Esophagus muscularis mucosa (tissue), 3 donors: ENCODE measurements at regions not wholly inside any gene's neighbourhood (a gene's known extent, or its start where the extent isn't known, plus 50 kb on each side); places are given as distances from the start of the nearest gene placed in this dataset.

Experiments
- CTCF ChIP-seq, 3 experiments: fragments of 200-600 bp in 2 of 3; fragments of 450-650 bp in 1 of 3; sonication (generic) in 2 of 3; IDR thresholded peaks; one replicate each; pipeline ENCODE4 v1.5.1; 2017 to 2019; ENCODE audit warnings: antibody characterized with exemption in 3 of 3, mild to moderate bottlenecking in 2 of 3, moderate library complexity in 1 of 3
- POLR2A ChIP-seq: fragments of 450-650 bp; IDR thresholded peaks from one replicate; pipeline ENCODE4 v1.6.1; 2017; ENCODE audit warnings: antibody characterized with exemption, moderate library complexity, mild to moderate bottlenecking, low read depth

GRCh38 chr2:120999377-121000097, 263.9 kb downstream of the GLI2 start:
- TF ChIP-seq CTCF (IDR thresholded peaks at IDR 0.05) (no peak), POLR2A (no peak)
